Tibial nerve (tissue), 4 donors: ENCODE measurements at regions not wholly inside any gene's neighbourhood (a gene's known extent, or its start where the extent isn't known, plus 50 kb on each side); places are given as distances from the start of the nearest gene placed in this dataset.

ENCODE experiments used
- DNase-seq, 2 donors: peaks; one replicate each; pipeline ENCODE4 v3.0.0-alpha.2; 2019; ENCODE audit warnings: low spot score in 2 of 2
- H3K27ac ChIP-seq, 4 donors: fragments of 200-600 bp; sonication (generic) in 3 of 4; one replicate each; pipeline ENCODE4 v1.5.1; 2017 to 2019; ENCODE audit warnings: mild to moderate bottlenecking in 1 of 4
- H3K27me3 ChIP-seq, 2 donors: fragments of 200-600 bp; sonication (generic) in 1 of 2; one replicate each; pipeline versions ENCODE4 v1.5.1 to v1.6.0; 2017 to 2019
- H3K36me3 ChIP-seq, 3 donors: fragments of 200-600 bp; sonication (generic); one replicate each; pipeline ENCODE4 v1.5.1; 2018 to 2019
- H3K4me1 ChIP-seq, 4 donors: fragments of 200-600 bp; sonication (generic) in 3 of 4; one replicate each; pipeline ENCODE4 v1.5.1; 2017 to 2019
- H3K4me3 ChIP-seq, 4 donors: fragments of 200-600 bp; sonication (generic) in 3 of 4; one replicate each; pipeline ENCODE4 v1.5.1; 2017 to 2019; ENCODE audit warnings: mild to moderate bottlenecking in 1 of 4, moderate library complexity in 1 of 4
- H3K9me3 ChIP-seq, 4 donors: fragments of 200-600 bp; sonication (generic) in 3 of 4; one replicate each; pipeline ENCODE4 v1.5.1; 2017 to 2019
- CTCF ChIP-seq, 5 experiments: fragments of 200-600 bp in 3 of 5; fragments of 450-650 bp in 2 of 5; sonication (generic) in 3 of 5; IDR thresholded peaks; one replicate each; pipeline ENCODE4 v1.5.1; 2016 to 2019; ENCODE audit warnings: antibody characterized with exemption in 5 of 5, mild to moderate bottlenecking in 3 of 5, moderate library complexity in 2 of 5
- EP300 ChIP-seq, 2 donors: sonication (generic); formaldehyde crosslinking; IDR thresholded peaks; one replicate each; pipeline ENCODE4 v1.6.1; 2017; ENCODE audit warnings: antibody characterized with exemption in 2 of 2, mild to moderate bottlenecking in 1 of 2
- POLR2A ChIP-seq, 2 donors: fragments of 450-650 bp; IDR thresholded peaks; one replicate each; pipeline ENCODE4 v1.6.1; 2017; ENCODE audit warnings: antibody characterized with exemption in 2 of 2, mild to moderate bottlenecking in 2 of 2, moderate library complexity in 2 of 2
- WGBS, 2 donors: methylation state at CpG; one replicate each; pipeline ENCODE4 v1.1.5; 2018; 5-methylcytosine and 5-hydroxymethylcytosine counted together

- DNase-seq, result peak in 1 of 2 donors; percentile 36
- Histone ChIP-seq H3K4me1 (peaks cover 0 to 14% (median 0%) of the 10 kb centered on the region in 4 donors), H3K9me3 (peaks cover 0 to 10% (median 3%) of the 10 kb centered on the region in 4 donors), H3K27ac (peak overlapping the region in 2 of 4 donors; percentile 20 to 39), H3K4me3 (no peak overlapping the region), H3K36me3 (no peaks in the 10 kb centered on the region), H3K27me3 (no peaks in the 10 kb centered on the region)
- TF ChIP-seq POLR2A (IDR thresholded peaks at IDR 0.05) (no peak), CTCF (IDR thresholded peaks at IDR 0.05) (no peak), EP300 (IDR thresholded peaks at IDR 0.05) (peak in 1 of 2 donors; percentile 43)
- 44 to 47% methylated on average over 10 of the region's 10 CpGs for WGBS, 2 donors
Measured at GRCh38 chr10:30775779-30776591, 146.4 kb upstream of the LYZL2 start.

GRCh38 chr10:30774261-30774660 lies 144.7 kb upstream of the LYZL2 start:
- Histone ChIP-seq H3K9me3 (peaks cover 0 to 27% (median 7%) of the 10 kb centered on the region in 4 donors), H3K4me1 (peaks cover 0 to 14% (median 0%) of the 10 kb centered on the region in 4 donors), H3K4me3 (no peak overlapping the region), H3K27me3 (no peaks in the 10 kb centered on the region), H3K36me3 (no peaks in the 10 kb centered on the region), H3K27ac (no peak overlapping the region)
- whole genome bisulfite sequencing, 2 donors, result 84 to 87% methylated on average over 10 of the region's 10 CpGs
- TF ChIP-seq POLR2A (IDR thresholded peaks at IDR 0.05) (no peak), CTCF (IDR thresholded peaks at IDR 0.05) (no peak), EP300 (IDR thresholded peaks at IDR 0.05) (no peak)
- no peak for DNase-seq

GRCh38 chr10:30773501-30773900 lies 143.9 kb upstream of the LYZL2 start:
- no peak for DNase-seq
- Histone ChIP-seq H3K27me3 (no peaks in the 10 kb centered on the region), H3K36me3 (no peaks in the 10 kb centered on the region), H3K4me1 (peaks cover 0 to 14% (median 0%) of the 10 kb centered on the region in 4 donors), H3K4me3 (no peak overlapping the region), H3K9me3 (peaks cover 0 to 29% (median 7%) of the 10 kb centered on the region in 4 donors), H3K27ac (no peak overlapping the region)
- WGBS, 2 donors, result 57 to 73% methylated on average over 1 of the region's 1 CpG
- TF ChIP-seq CTCF (IDR thresholded peaks at IDR 0.05) (no peak), EP300 (IDR thresholded peaks at IDR 0.05) (no peak), POLR2A (IDR thresholded peaks at IDR 0.05) (no peak)

GRCh38 chr10:30770816-30771215 lies 141.3 kb upstream of the LYZL2 start:
- Histone ChIP-seq H3K9me3 (peaks cover 0 to 29% (median 7%) of the 10 kb centered on the region in 4 donors), H3K4me3 (no peak overlapping the region), H3K27ac (no peak overlapping the region), H3K4me1 (peaks cover 0 to 4% (median 0%) of the 10 kb centered on the region in 4 donors), H3K27me3 (no peaks in the 10 kb centered on the region), H3K36me3 (no peaks in the 10 kb centered on the region)
- no peak for DNase-seq
- TF ChIP-seq POLR2A (IDR thresholded peaks at IDR 0.05), result no peak
- 44 to 69% methylated on average over 1 of the region's 1 CpG for WGBS, 2 donors

GRCh38 chr10:30770229-30770628 lies 140.7 kb upstream of the LYZL2 start:
- H3K36me3 ChIP-seq, result no peaks in the 10 kb centered on the region

More at GRCh38 chr10:30770229-30770628, 140.7 kb upstream of the LYZL2 start:
- no peak overlapping the region for H3K27ac ChIP-seq
- no peak for DNase-seq
- no peak for TF ChIP-seq CTCF (IDR thresholded peaks at IDR 0.05)
- TF ChIP-seq EP300 (IDR thresholded peaks at IDR 0.05), result no peak
- no peak for TF ChIP-seq POLR2A (IDR thresholded peaks at IDR 0.05)
- no peak overlapping the region for H3K4me3 ChIP-seq
- peaks cover 0 to 29% (median 7%) of the 10 kb centered on the region in 4 donors for H3K9me3 ChIP-seq
- no peaks in the 10 kb centered on the region for H3K27me3 ChIP-seq
- no peaks in the 10 kb centered on the region for H3K4me1 ChIP-seq
- 95 to 100% methylated on average over 2 of the region's 2 CpGs for WGBS, 2 donors
